Fibroblast of skin of left quadriceps (primary cell): ENCODE measurements at regions not wholly inside any gene's neighbourhood (a gene's known extent, or its start where the extent isn't known, plus 50 kb on each side); places are given as distances from the start of the nearest gene placed in this dataset.

ENCODE experiments used
- DNase-seq, 2 experiments: peaks; one replicate each; pipeline ENCODE4 v3.0.0-alpha.2; 2013; ENCODE audit warnings: low read depth in 2 of 2

DNA sequence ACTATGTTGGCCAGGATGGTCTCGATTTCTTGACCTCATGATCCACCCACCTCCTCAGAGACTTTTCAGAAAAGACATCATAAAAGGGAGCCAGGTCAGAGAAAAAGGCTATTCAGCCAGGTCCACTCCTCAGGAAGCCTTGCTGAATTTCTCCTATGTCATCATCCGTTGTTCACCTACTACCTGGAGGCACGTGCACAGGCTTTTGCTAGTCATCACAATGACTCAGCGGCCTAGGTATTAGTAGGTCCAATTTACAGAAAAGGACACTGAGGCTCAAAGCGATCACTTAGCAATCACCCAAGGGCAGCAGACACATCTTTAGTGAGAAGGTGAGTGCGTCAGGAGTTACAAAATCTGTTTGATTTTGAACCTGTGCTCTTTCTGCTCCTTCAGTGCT lies 72.3 kb upstream of the RAD23B start:
- no peak for DNase-seq

DNA sequence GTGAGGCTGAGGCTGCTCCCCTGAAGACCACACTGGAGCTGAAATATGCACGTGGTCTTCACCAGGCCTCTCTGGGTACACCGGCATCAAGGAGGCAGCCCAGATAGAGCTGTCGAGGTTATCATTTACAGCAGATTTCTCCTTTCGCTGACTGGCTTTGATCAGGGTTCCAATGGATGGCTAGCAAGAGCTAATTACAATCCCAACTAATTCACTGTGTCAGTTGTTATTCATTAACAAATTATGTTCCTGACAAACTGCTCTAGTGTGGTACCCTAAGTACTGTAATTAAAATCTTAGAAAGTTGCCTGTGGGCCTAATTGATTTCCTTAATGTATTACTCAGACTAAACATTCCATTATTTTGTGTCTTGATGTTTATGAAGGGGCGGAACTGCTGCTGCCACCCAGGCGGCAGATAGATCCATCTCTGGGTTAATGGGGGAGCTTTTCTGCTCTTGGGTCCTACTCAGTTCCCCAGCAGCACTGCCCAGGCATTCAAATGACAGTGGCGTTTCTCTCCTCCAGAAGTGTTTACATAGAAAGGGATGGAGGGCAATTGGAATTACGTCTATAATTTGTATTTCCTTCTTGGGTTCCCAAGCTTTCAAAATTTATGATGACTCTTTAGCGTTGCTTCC lies 71.7 kb upstream of the RAD23B start:
- DNase-seq = no peak

DNA sequence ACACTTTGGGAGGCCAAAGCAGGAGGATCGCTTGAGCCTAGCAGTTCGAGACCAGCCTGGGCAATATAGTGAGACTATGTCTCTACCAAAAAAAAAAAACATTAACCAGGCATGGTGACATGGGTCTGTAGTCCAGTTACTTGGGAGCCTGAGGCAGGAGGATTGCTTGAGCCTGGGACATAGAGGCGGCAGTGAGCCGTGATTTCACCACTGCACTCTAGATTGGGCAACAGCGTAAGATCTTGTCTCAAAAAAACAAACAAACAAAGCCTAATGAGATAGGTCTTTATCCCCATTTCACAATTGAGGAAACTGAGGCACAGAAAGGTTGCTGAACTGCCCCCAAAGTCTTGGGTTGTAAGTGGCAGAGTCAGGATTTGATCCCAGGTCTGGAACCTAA lies 70.5 kb upstream of the RAD23B start:
- no peak for DNase-seq

DNA sequence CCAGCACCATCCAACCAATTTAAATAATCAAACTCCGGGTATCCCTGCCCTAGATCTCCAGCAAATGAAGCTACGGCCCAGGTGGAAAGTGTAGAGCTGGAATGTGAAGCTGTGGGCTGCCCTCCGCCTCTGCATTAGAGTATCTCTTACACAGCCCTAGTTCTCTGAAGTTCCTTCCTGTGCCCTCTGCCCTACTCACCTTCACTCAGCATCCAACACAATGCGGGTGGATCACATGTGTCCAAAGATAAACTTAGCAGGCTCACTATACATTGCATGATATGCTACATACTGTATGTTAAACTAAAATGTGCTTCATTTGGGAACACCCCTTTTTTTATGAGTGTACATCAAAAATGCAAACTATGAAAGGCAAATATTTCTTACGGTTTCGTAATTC lies 70.0 kb upstream of the RAD23B start:
- DNase-seq = peak in 1 of 2 experiments; percentile 24

GRCh38 chr9:107213561-107214028 lies 69.5 kb upstream of the RAD23B start:
- peak; percentile 64 to 68 for DNase-seq

- no peak for DNase-seq
Measured at GRCh38 chr9:107214381-107214780, 68.7 kb upstream of the RAD23B start.

- DNase-seq = no peak
Measured at GRCh38 chr9:107214915-107215314, 68.2 kb upstream of the RAD23B start.

DNA sequence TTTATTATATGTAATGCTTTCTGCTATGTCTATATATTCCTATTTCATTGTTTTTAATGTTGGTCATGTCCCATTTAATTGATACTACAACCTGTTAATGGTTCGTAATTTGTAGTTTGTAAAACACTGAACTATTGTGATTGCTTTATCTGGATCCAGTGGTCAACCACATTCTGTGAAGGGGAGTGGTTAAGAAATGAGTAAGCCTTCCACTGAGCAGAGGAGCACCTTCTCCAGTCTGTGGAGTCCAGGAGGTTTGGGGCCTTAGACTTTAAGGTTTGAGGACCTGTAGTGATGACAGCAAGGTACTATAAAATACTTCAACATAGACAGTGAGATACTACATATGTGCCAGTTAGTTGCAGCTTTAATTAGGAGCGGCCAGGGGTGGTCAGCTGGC lies 67.7 kb upstream of the RAD23B start:
- no peak for DNase-seq

- DNase-seq = no peak
Measured at GRCh38 chr9:107216329-107216728, 66.8 kb upstream of the RAD23B start.

DNA sequence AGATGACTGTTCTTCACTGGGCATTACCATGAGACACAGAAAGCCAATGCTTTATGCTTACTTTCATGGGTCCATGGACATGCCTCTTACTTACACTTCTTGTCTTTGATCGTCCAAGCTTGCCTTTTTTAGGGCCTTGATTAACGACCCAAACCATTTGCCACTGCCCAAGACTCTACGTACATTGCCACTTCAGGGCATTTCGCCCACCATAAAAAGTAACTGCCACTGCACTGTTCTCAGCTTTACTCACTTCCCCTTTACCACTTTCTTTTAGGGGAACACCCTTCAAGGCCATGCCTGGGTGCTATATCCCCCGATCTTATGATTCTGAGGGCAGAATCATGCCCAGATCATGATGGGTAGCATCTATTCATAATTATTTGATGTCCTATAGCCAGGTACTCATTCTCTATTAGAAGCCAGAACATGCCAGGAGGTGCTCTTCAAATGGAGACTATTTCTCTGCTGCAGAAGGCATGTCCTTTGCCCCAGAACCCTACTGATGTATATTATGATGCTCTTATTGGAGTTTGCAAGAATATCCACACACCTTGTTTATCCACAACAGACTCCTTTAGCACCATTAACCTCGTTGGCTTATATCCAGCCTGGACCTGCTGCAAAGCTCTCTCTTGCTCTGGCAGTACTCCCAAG lies 64.1 kb upstream of the RAD23B start:
- DNase-seq = no peak

GRCh38 chr9:107219486-107220077 lies 63.5 kb upstream of the RAD23B start:
- DNase-seq = no peak

DNA sequence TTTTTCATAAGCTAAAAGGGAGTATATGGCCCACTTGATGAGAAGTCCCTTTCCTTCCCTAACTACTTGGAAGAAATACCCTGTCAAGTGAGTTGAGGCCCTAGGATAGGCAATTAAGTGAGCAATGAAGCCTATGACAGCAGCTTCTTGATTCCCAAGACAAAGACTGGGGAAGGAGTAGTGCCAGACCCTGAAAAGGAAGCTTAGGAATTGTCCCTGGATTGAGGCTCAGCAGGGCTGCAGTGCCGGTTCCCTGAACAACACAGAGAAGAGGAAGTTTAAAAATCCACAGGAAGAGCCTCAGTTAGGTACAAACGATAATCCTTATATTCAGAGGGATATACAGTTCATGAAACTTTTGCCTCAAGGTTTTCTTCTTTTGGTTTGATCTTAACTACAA lies 61.8 kb upstream of the RAD23B start:
- DNase-seq = no peak

- DNase-seq = no peak
Measured at GRCh38 chr9:107222020-107222522, 61.0 kb upstream of the RAD23B start.

DNA sequence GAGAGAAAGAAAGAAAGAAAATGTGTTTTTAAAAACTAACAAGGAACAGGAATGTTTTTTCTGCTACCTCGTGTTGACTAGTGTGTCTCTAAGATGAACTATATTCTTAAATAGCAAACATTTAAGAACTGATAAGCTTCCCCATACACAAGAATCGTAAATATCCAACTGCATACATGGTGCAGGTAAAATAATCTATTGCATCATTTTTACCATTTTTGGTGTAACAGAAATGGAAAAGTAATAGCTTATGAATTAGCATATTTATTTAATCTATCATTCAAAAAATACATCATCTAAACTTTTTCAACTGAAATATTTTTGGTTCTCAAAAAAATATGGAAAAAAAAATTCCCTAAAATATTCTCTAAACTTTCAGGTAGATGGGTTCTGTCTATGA lies 59.7 kb upstream of the RAD23B start:
- no peak for DNase-seq

DNA sequence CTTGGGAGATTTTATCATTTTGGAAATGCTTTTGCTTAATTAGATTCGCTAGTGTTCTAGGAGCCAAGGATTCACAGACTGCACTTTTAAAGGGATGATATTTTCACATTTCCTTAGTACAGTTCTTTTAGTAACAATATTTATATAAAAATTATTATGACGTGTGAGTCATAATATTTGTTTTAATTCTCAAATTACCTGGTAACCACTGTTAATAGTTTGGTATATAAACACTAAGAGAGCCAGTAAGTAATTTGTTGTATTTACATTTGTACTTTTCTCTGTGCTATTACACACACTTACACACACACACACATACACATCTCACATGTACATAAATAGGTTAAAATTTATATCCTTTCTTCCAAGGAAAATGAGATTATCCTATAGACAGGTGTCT lies 58.8 kb upstream of the RAD23B start:
- DNase-seq = no peak

GRCh38 chr9:107226421-107226820 lies 56.7 kb upstream of the RAD23B start:
- DNase-seq = no peak

DNA sequence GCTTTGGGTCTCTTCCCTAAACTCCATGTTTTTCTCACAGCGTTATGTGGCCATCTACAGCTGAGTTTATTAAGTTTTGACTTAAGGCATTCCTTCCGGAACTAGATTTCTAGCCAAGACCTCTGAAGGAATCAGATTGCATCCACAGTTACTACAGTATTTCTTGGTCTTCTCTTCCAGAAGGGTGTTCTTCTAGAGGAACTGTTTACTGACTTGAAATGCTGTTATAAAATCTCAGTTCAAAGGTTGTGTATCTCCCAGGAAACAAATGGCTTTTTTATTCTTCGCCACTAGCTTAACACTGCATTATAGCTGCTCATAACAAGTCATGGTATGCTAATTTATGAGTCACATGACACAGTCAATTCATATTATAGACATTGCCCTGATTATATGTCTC lies 55.3 kb upstream of the RAD23B start:
- no peak for DNase-seq

DNA sequence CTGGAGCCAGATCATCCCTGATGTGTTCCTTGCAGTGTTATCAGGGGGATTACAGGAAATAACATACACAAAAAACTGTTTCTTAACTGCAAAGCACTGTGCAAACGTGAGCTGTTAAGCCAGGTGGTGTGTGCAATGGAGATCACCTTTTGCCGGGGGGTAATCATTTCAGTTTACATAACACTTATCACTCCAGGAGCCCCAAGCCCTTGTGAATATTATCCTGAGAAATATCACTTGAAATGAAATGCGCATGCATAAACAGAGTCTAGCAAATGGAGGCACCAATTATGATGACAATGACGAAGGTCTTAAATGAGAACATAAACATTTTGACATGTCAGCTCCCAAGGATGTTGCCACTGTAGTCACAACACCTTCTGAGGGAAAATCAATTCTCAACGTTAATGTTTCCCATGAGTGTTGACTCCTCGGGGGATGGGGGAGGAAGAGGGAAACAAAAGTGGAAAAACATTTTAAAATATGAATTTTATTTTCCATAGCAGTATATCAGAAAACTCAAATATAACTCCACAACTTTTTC lies 54.5 kb upstream of the RAD23B start:
- DNase-seq = no peak

GRCh38 chr9:107229241-107229741 lies 53.8 kb upstream of the RAD23B start:
- DNase-seq = no peak
